GM12891 (cell line): ENCODE measurements at regions not wholly inside any gene's neighbourhood (a gene's known extent, or its start where the extent isn't known, plus 50 kb on each side); places are given as distances from the start of the nearest gene placed in this dataset.

ENCODE experiments used
- PAX5 ChIP-seq: IDR thresholded peaks from 2 replicates; pipeline ENCODE4 v1.6.1; 2011; ENCODE audit warnings: low read length, moderate library complexity, mild to moderate bottlenecking; ENCODE audit not compliant: insufficient read depth, severe bottlenecking
- POLR2A ChIP-seq: IDR thresholded peaks from 2 replicates; pipeline ENCODE4 v1.6.1; 2011; ENCODE audit warnings: low read depth, low read length, control low read depth
- POLR2AphosphoS5 ChIP-seq: IDR thresholded peaks from 2 replicates; pipeline ENCODE4 v1.6.1; 2011; ENCODE audit warnings: low read depth, low read length, control low read depth
- TAF1 ChIP-seq: IDR thresholded peaks from 2 replicates; pipeline ENCODE4 v1.6.1; 2011; ENCODE audit warnings: low read depth, low read length, control low read depth

DNA sequence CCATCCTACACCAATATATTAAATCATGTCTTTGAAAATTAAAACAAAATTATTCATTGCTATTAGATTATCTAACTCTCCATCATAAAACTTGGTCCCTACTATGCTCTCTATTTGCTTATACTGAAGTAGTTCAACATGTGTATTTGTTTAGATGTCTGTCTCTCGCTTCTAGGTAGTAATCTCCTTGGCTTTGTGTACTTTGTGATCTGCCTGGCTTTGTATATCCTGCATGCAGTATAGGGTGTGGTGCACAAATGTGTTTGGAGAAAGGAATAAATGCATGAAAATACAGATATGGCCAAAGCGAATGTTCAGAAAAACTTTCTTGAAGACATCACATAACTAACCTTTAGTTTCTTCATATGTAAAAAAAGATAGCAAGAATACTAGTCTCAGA is 246.6 kb upstream of the LRFN5 start:
- TF ChIP-seq POLR2A: no peak
- no peak for TF ChIP-seq POLR2AphosphoS5
- no peak for TF ChIP-seq PAX5
- no peak for TF ChIP-seq TAF1
